ENCODE measurements at regions not wholly inside any gene's neighbourhood (a gene's known extent, or its start where the extent isn't known, plus 50 kb on each side); places are given as distances from the start of the nearest gene placed in this dataset.
"Not testable (repeated sequence)": the region's sequence is repeated elsewhere in the genome, so short reads cannot be mapped to it uniquely, and the experiment has no call there.

DNA sequence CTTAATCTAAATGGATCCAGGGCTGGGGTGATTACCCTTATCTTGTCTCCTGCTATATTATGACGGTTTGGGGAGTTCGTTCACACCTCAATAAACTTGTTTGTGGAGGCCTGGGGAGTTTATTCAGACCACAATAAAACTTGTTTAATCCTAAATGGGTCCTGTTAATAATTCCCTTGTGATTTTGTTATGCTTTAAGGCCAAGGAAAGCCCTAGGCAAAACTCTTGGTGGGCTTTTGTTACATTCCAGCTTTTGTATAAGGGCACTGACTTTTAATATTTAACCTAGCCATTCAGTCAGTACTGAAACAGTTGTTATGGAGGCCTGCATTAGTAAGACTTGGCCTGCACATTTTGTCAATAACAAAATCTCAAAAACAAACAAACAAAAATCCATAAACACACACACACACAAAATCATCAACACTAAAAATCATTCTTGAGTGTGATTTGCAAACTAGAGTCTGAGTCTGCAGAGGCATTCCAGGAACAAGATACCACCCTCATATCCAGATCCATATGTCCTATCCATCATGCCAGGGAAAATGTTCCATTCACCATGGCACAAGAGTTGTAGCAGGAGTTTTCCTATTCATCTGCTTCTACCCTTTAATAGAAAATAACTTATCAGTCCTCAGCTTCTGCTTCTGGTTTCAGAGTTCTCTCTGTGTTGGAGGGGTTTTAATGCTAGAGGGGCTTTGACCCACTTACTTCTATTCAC is 421.7 kb downstream of the AGTPBP1 start:
- H3K4me3 ChIP-seq (ENCODE audit: low read length), result no peak overlapping the region
- TF ChIP-seq, protein P1, sequence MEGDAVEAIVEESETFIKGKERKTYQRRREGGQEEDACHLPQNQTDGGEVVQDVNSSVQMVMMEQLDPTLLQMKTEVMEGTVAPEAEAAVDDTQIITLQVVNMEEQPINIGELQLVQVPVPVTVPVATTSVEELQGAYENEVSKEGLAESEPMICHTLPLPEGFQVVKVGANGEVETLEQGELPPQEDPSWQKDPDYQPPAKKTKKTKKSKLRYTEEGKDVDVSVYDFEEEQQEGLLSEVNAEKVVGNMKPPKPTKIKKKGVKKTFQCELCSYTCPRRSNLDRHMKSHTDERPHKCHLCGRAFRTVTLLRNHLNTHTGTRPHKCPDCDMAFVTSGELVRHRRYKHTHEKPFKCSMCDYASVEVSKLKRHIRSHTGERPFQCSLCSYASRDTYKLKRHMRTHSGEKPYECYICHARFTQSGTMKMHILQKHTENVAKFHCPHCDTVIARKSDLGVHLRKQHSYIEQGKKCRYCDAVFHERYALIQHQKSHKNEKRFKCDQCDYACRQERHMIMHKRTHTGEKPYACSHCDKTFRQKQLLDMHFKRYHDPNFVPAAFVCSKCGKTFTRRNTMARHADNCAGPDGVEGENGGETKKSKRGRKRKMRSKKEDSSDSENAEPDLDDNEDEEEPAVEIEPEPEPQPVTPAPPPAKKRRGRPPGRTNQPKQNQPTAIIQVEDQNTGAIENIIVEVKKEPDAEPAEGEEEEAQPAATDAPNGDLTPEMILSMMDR (IDR thresholded peaks at IDR 0.05; ENCODE audit: insufficient read depth, low read depth, low read length, missing control alignments), result no peak
- no peak for DNase-seq (ENCODE audit: low read depth)

- not testable (repeated sequence) for DNase-seq (ENCODE audit: low read depth); H3K4me3 ChIP-seq (ENCODE audit: low read length)
Measured at GRCh38 chr9:85315535-85315934, 426.2 kb downstream of the AGTPBP1 start.

DNA sequence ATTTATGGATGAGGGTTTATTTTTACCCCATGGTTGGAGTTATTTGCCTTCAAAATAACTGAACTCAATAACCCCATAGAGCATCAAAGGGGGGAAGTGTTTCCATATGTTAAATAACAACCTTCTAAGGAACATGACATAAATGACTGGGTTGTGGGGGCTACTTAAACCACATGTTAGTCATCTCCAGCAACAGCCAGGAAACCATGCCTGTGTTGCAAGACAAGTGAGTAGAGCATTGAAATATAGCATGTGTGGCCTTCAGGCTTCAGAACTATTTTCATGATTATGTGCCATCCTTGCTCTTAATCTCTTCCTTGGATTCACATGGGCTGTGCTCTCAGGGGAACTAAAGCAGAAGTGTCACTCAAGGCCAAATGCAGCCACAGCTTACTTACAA is 431.2 kb downstream of the AGTPBP1 start:
- TF ChIP-seq, protein P1 (IDR thresholded peaks at IDR 0.05; ENCODE audit: insufficient read depth, low read depth, low read length, missing control alignments), result no peak
- no peak overlapping the region for H3K4me3 ChIP-seq (ENCODE audit: low read length)
- DNase-seq (ENCODE audit: low read depth), result no peak

GRCh38 chr9:85303757-85304134 is 438.0 kb downstream of the AGTPBP1 start:
- TF ChIP-seq, protein P1 (IDR thresholded peaks at IDR 0.05; ENCODE audit: insufficient read depth, low read depth, low read length, missing control alignments), result no peak
- H3K4me3 ChIP-seq (ENCODE audit: low read length), result no peak overlapping the region
- DNase-seq (ENCODE audit: low read depth), result no peak

DNA sequence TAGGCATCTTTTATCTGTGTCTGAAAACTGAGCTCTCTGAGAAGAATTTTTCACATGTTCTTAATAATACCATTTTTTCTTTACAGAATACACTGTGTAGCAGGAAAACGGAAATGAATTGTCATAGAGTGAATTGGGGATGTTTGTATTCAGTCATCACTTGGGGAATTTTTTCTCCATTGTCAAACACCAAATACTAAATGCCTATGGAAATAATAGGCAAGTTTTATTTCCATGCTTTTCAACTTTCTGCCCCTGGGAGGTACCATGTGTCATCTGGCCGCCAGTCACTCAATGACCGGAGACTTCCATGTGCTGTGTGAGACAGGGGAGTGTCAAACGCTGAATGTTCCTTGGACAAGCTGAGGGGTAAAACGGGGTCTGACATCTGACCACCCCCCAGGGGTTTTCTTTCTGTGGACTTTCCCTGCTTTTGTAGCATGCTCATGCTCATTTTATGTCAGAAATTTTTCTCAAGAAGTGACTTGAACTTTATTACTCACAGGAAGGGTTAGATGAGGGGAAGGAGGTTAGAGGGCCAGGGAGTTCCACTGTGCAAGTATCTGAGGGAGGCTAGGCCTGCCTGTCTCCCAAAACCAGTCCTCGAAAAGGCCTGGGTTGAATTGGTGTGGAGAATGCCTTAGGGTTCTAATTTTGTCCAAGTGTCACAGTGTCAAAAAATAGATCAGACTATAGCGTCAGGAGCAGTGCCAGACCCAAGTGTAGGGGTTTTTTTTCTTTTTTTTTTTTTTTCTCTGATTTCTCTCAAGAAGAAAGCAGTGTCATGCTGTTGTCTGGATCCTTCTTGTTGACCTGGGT is 438.6 kb downstream of the AGTPBP1 start:
- no peak for DNase-seq (ENCODE audit: low read depth)
- TF ChIP-seq, protein P1 (IDR thresholded peaks at IDR 0.05; ENCODE audit: insufficient read depth, low read depth, low read length, missing control alignments), result no peak
- H3K4me3 ChIP-seq (ENCODE audit: low read length), result no peak overlapping the region

DNA sequence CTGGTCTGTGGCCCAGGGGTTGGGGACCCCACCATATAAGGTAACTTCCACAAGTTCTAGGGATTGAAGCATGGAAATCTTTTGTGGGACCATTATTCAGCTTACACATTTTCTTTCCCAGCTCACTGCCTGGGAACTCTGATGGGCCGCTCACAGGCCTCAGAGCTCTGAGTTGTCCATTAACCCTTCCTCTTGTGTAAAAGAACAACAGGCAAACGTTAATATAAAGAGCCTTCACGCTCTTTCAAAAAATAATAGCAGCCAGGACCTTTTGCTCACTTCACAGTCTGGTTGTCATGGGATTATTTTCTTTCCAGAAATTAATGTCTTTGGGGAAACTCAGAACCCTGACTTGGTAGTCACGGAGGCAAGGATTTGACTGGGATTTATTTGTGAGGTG is 443.3 kb downstream of the AGTPBP1 start:
- no peak overlapping the region for H3K4me3 ChIP-seq (ENCODE audit: low read length)
- TF ChIP-seq, protein P1 (IDR thresholded peaks at IDR 0.05; ENCODE audit: insufficient read depth, low read depth, low read length, missing control alignments), result no peak
- DNase-seq (ENCODE audit: low read depth), result no peak

GRCh38 chr9:85295244-85295643 is 446.5 kb downstream of the AGTPBP1 start:
- H3K4me3 ChIP-seq (ENCODE audit: low read length); DNase-seq (ENCODE audit: low read depth): not testable (repeated sequence)

DNA sequence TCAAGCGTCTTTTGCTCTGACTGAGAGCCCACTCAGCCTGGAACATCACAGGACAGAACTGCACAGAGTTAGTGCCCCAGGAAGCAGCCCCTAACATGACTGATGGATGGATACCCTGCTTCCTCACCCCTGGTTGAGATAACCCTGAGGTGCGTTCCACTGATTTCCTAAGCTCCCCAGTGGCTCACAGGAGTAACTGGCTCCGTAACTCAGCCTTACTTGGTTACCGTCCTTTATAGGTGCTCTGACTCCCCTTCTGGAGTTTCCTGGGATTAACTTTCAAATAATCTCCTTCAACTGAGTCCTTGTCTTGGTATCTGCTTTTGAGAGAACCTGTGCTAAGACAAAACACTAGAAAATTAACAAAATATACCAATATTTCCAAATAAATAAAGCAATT is 449.5 kb downstream of the AGTPBP1 start:
- TF ChIP-seq, protein P1 (IDR thresholded peaks at IDR 0.05; ENCODE audit: insufficient read depth, low read depth, low read length, missing control alignments), result no peak
- no peak overlapping the region for H3K4me3 ChIP-seq (ENCODE audit: low read length)
- no peak for DNase-seq (ENCODE audit: low read depth)

Measured in epithelial cell of esophagus (primary cell).